Stimulated activated CD4-positive, alpha-beta T cell treated with anti-CD3 and anti-CD28 coated beads, Interleukin-15, amount 100 ng/mL, for 1 hour (primary cell): ENCODE measurements at regions not wholly inside any gene's neighbourhood (a gene's known extent, or its start where the extent isn't known, plus 50 kb on each side); places are given as distances from the start of the nearest gene placed in this dataset.
A peak's percentile ranks its signal among the peaks of the same experiment; 100 is the strongest.
"Not testable (repeated sequence)": the region's sequence is repeated elsewhere in the genome, so short reads cannot be mapped to it uniquely, and the experiment has no call there.

Experiments
- DNase-seq, 2 donors: peaks; one replicate each; pipeline ENCODE4 v3.0.0-alpha.2; 2020; ENCODE audit warnings: low read depth in 1 of 2, low spot score in 1 of 2

DNA sequence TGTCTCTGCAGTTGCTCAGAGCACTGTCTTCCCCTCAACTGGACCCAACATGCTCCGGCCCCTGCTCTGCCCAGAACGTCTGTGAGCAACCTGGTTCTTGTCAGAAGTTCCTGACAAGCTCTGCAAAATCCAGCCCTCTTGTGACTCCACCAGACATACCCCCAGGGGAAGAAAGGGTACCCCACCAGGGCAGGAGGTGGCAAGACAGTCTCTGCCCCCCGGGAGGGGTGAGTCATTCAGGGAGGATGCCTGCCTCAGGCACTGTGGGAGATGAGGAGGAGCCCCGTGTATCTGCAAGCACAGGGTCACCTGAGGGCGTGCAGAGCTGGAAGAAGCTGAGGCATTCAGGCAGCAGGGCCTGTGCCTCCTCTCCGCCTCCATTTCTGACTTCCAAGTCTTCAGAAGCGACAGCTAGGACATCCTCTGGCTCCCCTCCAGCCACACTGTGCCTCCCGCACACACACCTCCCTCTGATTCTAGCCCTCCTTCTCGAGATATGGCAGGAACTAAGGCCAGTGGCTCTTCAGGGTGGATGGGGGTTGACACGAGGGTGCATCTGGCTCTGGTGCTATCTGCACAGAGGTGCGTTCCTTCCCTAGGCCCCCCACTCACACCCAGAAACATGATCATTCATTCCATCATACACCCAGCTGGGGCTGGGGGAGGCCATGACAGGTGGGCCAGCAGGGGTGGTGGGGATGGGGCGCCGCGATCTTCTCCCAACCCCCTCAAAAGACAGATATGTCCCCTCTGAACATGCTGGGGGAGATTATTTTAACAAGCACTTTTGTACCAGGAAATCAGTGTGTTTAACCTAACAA lies 222.2 kb downstream of the CYP26B1 start:
- no peak for DNase-seq

DNA sequence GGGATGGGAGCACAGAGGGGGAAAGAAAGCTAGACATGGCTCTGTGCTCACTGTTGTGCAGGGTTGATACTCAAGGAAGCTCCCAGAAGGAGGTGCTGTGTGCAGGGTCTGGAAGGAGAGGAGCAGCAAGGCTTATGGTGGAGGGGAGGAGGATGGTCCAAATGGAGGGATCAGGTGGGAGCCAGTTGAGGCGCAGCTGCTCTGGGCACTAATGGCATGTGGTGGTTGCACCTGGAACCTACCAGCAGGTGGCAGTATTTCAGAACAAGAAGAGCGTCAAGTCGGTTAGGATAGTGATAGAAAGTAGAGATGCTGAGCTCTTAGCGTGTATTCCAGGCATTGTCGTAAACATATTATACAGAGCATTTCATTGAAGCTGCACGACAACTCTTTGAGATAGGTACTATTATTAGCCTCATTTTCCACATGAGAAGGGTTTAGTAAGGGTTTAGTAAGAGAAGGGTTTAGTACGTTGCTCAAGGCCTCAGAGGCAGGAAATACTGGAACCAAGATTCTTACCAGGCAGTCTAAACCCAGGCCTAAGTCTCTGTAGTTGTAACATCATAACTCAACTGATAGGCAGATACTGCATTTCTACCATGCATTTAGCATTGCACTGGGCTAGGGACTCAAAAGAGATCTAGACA lies 223.7 kb downstream of the CYP26B1 start:
- peak in 1 of 2 donors; percentile 6 for DNase-seq

DNA sequence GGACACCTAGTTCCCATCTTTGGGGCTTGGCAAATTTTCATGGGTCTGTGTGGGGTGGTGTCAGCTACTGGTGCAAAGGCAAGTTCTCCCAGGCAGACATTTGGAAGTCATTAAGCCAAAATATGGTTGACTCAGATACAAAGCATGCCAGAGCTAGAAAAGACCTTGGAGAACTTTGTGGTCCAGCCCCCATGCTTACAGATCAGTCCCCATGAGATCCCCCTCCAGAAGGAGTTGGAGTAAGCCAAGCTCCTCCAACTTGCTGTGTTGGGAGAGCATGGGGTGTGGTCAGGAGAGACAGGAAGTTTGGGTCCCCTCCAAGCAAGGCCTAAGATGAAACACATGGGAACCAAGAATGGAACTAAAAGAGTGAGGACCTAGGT lies 224.5 kb downstream of the CYP26B1 start:
- DNase-seq: no peak

DNA sequence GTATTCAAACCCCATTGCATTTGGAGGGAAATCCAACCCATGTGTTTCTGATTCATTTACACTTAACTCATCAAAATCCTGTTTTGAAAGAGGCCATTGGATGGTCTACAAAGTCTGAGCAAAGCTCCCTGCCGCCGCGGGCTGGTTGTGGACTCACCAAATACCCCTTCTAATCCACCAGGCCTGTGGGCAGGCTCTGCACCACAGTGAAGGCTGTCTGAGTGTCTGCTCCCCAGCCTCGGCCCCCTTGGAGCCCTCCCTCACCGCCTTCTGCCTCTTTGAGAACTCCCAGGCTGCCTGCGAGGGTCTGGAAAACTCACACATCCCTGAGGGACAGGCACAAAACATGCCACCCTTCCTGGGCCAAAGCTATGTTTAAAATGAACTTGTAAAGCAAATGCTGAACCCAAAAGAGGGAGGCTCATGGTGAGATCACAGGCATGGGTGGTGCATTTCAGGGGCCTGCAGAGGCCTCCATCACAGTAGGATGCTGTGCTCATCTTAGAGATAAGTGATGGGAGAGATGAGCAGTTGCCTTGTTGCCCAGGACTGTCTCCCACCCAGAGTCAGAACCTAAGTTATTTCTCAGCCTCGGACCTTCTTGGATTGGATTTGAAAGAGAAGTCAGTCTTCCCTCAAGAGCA lies 225.0 kb downstream of the CYP26B1 start:
- no peak for DNase-seq

DNA sequence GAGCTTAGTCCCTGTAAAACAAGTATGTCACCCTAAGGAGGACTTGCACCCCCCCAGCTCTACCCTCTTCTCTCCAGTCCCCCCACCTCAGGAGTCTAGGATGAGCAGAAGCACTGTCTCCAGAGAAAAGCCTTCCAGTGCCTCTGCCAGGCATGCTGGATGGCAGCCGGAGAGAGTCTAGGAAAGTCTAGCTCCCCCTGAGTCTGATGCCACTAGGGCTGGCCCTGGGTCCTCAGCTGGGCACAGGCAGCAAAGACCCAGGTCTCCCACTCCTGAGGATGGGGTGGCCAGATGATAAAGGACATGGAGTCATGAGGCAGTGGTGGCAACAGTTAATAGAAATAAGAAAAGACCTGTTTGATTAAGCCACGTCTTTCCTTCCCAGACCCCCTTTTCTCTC lies 225.6 kb downstream of the CYP26B1 start:
- DNase-seq: no peak

DNA sequence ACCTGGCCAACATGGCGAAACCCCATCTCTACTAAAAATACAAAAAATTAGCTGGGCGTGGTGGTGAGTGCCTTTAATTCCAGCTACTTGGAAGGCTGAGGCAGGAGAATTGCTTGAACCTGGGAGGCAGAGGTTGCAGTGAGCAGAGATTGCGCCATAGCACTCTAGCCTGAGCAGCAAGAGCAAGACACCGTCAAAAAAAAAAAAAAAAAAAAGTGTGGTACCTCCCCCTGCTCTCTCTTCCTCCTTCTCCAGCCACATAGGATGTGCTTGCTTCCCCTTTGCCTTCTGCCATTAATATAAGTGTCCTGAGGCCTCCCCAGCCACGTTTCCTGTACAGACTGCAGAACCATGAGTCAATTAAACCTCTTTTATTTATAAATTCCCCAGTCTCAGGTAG lies 226.8 kb downstream of the CYP26B1 start:
- not testable (repeated sequence) for DNase-seq

DNA sequence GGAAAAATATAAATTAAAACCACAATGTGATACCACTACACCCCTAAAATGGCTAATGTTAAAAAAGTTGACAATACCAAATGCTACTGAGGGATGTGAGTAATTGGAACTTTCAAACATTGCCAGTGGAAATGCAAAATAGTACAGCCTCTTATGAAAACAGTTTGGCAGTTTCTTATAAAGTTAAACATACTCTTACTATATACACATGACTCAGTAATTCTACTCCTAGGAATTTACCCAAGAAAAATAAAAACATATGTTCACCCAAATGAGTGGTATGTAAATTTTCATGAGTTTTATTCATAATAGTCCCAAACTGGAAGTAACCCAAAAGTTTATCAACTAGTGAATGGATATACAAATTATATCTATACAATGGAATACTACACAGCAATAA lies 228.0 kb downstream of the CYP26B1 start:
- DNase-seq: no peak

DNA sequence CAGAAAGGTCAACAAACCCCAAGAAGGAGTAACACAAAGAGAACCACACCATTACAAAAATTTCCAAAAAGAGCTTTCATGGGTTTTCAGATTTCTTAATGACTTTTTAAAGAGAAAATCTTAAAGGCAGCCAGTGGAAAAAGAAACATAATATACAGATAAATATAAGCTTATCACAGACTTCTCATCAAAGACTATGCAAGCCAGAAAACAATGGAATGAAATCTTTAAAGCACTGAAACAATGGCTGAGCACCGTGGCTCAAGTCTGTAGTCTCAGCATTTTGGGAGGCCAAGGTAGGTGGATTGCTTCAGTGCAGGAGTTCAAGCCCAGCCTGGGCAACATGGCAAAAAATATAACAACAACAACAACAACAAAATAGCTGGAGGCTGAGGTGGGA lies 237.4 kb downstream of the CYP26B1 start:
- DNase-seq: no peak

DNA sequence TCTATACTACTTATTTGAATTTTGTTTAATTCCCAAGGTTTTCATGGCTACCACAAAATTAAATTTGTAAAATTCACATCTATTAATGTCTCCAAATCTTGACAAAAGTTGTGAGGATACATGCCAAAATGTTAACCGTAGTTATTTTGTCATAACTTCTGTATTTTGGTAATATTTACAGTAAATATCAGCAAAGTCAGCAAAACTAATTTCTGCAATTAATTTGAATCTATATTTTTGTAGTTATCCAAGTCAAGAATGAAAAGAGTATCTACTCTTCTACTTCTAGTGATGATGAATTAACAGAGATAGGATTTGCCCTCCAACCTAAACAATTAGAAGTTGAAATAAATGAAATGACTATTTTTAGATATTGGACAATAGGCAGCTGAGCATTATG lies 238.9 kb downstream of the CYP26B1 start:
- DNase-seq: no peak

DNA sequence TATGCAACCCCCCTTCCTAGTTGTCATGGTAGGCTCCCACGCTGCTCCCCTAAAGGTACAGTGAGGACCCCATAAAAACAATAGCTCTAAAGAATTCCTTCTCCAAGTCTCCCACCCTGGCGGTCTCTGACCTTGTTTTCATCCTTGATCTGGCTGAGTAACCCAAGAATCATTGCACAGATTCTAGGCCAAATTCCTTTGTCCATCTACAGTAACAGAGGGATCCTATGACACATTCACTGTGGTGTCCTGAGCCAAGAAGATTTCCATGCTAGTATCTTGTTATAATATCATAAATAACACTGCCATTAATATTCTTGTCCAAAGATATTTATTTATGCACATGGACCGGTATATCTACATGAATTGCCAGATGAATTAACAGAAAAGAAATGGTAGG lies 240.2 kb downstream of the CYP26B1 start:
- no peak for DNase-seq

DNA sequence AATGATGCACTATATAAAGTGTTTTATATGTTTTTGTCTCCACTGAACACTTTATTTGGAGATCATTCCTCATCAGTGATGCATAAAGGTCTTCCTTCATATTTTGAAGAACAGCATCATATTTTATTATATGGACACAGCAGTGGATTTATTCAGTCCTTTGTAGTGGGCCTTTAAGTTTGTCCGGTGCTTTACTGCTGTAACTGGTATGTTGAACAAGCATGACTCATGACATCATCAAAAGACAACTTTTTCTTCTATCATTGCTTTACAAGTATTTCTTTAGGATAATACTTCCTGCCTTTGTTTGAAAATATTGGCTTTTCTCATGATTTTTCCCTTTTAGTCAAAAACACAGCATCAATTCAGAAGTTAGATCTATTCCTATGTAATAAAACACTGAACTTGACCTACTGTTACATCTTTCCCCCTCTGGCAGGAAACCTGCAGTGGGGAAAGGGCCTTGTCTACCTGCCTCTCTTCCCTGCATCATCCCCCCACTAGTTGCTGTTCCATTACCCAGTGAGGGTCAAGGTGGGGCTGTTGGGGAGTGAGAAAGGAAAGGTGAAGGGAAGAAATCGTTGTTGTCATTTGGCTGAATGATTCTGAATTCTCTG lies 241.2 kb downstream of the CYP26B1 start:
- DNase-seq: no peak

DNA sequence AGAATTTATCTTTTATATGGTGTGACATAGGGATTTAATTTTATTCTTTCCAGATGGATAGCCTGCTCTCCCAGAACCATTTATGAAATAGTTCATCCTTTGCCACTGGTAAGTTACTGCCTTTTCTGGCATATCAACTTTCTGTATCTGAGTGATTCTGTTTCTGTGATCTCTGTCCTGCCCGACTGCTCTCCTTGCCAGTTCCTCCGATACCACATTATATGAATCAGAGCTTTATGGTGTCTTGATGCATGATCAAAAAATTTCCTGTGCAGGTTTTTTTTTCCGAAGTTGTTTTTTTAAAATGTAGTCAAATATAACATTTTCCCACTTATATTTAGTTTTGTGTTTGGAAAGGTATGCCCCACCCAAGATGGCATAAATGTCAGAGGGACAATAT lies 242.5 kb downstream of the CYP26B1 start:
- no peak for DNase-seq

DNA sequence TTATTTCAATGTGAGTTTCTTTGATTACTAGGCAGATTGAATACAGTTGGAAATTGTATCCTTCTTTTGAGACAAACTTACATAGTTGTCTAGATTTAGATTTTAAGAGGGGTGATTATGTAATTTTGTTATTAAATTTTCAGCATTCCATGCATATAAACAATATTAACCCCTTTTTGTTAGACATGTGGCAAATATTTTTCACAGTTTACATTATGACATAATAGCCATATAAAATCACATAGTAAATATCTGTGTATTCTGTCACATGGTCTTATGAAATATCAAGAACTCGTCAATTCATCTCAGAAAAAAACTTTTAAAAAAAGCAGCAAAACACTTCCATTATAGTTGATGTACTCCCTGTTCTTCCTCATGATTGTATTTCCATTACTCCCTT lies 243.8 kb downstream of the CYP26B1 start:
- DNase-seq: no peak

DNA sequence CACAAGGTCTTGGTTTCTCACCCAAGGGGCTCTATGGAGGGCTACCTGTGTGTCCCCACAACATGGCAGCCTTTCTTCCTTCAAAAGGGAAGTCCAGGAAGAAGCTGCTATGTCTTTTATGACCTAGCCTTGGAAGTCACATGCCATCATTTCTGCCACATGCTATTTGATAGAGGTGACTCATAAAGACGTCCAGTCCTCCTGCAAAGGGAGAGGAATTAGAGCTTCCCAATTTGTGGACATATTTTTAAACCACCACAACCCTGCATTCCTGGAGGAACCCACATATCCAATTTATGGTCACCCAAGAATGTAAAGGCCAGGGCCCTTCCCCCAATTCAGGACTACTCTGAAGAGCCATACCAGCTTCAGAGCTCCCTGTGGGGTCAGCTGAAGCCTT lies 246.2 kb downstream of the CYP26B1 start:
- DNase-seq: no peak

DNA sequence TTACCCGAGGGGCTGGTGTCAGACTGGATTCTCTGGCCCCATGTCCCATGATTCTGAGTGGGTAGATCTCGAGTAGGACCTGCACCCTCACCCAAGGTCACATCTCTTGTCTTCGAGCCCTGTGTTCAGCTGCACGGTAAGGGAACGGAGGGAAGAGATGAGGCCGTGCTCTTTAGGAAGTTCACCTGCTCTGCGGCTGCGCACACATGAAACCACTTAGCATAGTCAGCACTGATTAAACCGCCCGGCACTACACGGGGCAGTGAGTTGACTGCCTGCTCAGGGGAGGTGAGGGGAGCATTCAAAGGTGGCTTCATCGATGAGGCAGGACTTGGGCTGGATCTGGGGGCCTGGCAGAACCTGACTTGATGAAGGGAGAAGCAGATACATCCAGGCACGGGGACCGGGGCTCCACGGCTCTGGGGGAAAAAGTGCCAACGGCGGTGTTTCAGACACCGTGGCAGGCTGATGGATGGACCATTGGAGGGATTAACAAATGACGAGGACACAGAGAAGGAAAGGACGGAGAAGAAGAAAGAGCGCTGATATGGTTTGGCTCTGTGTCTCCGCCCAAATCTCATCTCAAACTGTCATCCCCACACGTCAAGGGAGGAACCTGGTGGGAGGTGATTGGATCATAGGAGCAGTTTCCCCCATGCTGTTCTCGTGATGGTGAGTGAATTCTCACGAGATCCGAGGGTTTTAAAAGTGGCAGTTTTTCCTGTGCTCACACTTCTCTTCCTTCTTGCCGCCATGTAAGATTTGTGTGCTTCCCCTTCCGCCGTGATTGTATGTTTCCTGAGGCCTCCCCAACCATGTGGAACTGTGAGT lies 248.6 kb downstream of the CYP26B1 start:
- DNase-seq: no peak

DNA sequence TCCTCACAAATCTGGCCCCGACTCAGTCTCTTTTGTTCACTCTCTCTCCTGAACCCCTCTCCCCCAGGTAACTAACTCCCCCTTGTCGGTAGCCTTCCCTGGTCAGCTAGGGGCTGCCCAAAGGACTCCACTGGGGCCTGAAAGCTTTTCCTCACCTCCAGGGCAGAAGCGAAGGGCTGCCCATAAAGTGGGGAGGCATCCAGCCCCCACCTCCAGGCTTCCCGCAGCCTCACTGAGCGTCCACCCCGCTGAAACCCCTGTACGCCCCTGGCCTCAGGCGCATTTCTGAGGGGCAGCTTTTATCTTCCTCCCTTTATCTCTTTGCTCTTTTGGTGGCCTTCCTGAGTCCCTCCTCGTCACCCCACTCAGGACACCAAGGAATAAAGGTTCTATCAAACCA lies 249.3 kb downstream of the CYP26B1 start:
- DNase-seq: no peak

DNA sequence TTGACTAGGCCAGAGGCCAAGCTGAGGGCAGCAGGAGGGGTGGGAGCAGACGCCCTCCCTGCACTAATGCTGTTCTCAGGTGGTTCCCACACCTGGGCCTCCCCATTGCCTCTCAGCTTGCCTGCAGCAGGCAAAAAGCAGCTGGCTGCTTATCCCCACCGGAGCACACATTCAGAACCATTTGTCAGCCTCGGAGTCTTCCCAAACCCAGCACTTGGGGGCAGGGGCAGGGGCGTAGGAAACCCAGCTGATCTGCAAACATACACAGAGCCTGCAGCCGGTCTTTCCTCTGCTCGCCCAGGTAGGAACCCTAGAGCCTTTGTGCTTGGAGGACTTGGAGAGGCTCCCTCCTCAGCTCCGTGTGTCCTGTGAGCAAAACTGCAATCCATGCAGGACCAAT lies 249.8 kb downstream of the CYP26B1 start:
- DNase-seq: no peak

DNA sequence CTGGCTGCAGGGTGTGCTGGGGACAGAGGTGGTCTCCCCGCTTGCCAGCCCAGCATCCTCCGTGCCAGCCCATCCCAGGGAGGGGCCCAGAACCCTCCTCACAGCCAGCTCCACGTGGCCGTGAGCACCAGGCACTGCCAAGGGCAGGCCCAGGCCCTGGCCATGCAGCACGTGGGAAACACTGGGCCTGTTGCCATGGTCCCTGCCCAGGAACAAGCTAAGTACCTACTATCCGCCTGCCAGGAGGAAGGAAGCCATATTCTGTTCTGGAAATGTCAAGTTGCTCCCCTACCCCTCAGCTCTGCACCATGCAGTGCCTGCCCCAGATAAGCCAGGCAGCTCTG lies 250.6 kb downstream of the CYP26B1 start:
- no peak for DNase-seq

DNA sequence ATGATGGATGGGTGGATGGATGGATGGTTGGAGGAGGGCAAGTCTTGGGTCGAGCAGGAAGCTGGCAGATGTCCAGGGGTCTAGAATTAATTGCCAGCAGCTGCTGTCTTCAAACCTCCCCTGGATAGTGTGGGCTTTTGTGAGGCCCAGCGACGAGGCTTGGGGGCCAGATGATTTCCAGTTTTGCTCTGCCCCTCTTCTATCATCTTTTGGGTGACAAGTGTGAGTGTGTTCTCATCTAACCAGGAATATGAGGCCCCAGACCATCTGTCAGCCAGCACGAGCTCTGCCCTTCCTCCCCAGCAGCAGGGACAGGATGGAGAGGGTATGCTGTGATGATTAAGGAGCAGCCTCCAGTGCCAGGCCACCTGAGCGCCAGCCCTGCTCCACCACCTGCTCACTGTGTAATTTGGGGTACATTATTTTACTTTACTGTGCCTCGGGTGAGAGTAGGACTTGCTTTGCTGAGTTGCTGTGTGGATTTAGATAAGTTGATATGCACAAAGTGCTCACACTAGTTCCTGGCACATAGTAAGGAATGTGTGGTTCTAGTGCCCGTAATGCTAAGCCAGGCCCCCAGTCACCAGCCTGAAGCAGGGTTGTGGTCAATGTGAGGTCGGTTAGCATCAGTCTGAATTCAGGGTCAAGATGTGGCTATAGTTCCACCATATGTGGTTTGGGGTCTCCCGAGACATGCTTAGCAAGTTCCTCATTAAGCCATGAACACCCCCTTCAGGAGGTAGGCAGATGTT lies 251.1 kb downstream of the CYP26B1 start:
- DNase-seq: no peak

DNA sequence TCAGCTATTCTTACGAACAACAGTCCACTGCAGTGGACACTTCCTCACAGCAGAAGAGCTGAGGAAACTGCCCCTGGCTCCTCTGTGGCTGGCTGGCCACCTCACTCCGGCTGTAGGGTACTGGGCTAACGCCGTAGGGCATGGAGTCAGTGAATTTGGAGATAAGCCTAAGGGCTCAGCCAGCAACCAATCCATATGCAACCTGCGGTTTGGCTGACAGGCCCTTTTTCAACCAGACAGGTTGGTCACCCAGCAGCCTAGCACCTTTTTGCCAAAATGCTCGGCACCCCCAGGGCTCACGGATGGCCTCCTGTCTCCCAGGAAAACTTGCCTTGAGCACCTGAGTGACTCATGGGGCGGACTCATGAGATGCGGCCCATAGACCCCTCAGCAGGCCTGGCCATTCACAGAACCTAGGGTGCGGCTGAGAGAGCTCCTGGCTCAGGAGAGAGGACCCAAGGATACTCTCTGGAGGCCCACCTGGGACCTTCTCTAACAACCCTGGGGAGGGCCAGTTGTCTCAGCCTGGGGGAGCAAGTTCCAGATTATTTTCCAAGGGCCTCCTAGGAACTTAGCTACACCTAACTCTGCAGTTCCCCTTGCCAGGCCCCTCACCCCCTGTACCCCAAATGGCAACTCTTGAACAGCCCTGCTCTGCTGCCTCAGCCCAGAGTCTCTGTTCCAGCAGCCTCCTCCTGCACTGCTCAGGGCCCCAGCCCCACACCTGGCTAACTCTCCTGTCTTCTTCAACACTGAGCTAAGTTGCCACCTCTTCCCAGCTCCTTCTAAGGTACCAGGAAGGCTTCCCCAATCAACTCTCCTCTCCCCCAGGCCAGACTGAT lies 252.1 kb downstream of the CYP26B1 start:
- no peak for DNase-seq
